Endodermal cell (in vitro differentiated cells): ENCODE measurements at regions not wholly inside any gene's neighbourhood (a gene's known extent, or its start where the extent isn't known, plus 50 kb on each side); places are given as distances from the start of the nearest gene placed in this dataset.

Source experiments
- DNase-seq: peaks from one replicate; pipeline ENCODE4 v3.0.0-alpha.2; 2017
- H3K27ac ChIP-seq: 2 replicates; pipeline ENCODE4 v1.5.1; 2013; ENCODE audit warnings: mild to moderate bottlenecking, low read depth, low read length, moderate library complexity
- H3K27me3 ChIP-seq: 2 replicates; pipeline ENCODE4 v1.6.1; 2013; ENCODE audit warnings: mild to moderate bottlenecking, low read length, moderate library complexity; ENCODE audit not compliant: insufficient read depth, control insufficient read depth, poor library complexity, severe bottlenecking
- H3K36me3 ChIP-seq: 2 replicates; pipeline ENCODE4 v1.7.0; 2013; ENCODE audit warnings: mild to moderate bottlenecking, low read length, moderate library complexity; ENCODE audit not compliant: control insufficient read depth, insufficient read depth
- H3K4me1 ChIP-seq: one replicate; pipeline ENCODE4 v1.7.0; 2013; ENCODE audit warnings: low read length; ENCODE audit not compliant: control insufficient read depth, insufficient read depth
- H3K4me3 ChIP-seq: 2 replicates; pipeline ENCODE4 v1.5.1; 2013; ENCODE audit warnings: mild to moderate bottlenecking, low read length, moderate library complexity
- H3K9ac ChIP-seq: 2 replicates; pipeline ENCODE4 v1.6.1; 2013; ENCODE audit warnings: mild to moderate bottlenecking, low read length, moderate library complexity; ENCODE audit not compliant: poor library complexity, severe bottlenecking; ENCODE audit errors: extremely low read depth
- H3K9me3 ChIP-seq: 2 replicates; pipeline ENCODE4 v1.6.1; 2013; ENCODE audit warnings: mild to moderate bottlenecking, low read length, moderate library complexity; ENCODE audit not compliant: control insufficient read depth
- H3K27ac Mint-ChIP-seq: 2 replicates; pipeline ENCODE4 v1.8.0; 2020; ENCODE audit warnings: mixed read lengths
- H3K27me3 Mint-ChIP-seq: 2 replicates; pipeline ENCODE4 v1.8.0; 2021; ENCODE audit warnings: mild to moderate bottlenecking, mixed read lengths; ENCODE audit not compliant: insufficient read depth
- H3K36me3 Mint-ChIP-seq: 2 replicates; pipeline ENCODE4 v1.8.0; 2020; ENCODE audit warnings: low read depth, mixed read lengths
- H3K4me1 Mint-ChIP-seq: 2 replicates; pipeline ENCODE4 v1.8.0; 2020; ENCODE audit warnings: mixed read lengths
- H3K4me3 Mint-ChIP-seq: 2 replicates; pipeline ENCODE4 v1.8.0; 2020; ENCODE audit warnings: mild to moderate bottlenecking, moderate library complexity, mixed read lengths
- H3K9me3 Mint-ChIP-seq: 2 replicates; pipeline ENCODE4 v1.8.0; 2020; ENCODE audit warnings: mild to moderate bottlenecking, mixed read lengths
- CTCF ChIP-seq: fragments of 200-600 bp; sonication (generic); conservative IDR thresholded peaks from 2 replicates; pipeline ENCODE4 v1.5.0; 2021; ENCODE audit warnings: antibody characterized with exemption, mild to moderate bottlenecking
- WGBS, 2 experiments: methylation state at CpG; one replicate each; pipeline versions ENCODE4 v1.1.5 to v1.1.7; 2013; ENCODE audit warnings: missing lambda C conversion rate in 2 of 2, mixed read lengths in 1 of 2; ENCODE audit not compliant: insufficient coverage in 1 of 2, insufficient read length in 1 of 2; 5-methylcytosine and 5-hydroxymethylcytosine counted together

GRCh38 chrX:8366481-8366880 is 98.1 kb upstream of the VCX3B start:
- Mint-ChIP-seq H3K4me3 (no peak overlapping the region), H3K9me3 (no peaks in the 10 kb centered on the region), H3K27ac (no peak overlapping the region), H3K27me3 (no peaks in the 10 kb centered on the region), H3K36me3 (no peaks in the 10 kb centered on the region), H3K4me1 (peaks cover 7% of the 10 kb centered on the region)
- H3K36me3 ChIP-seq = no peaks in the 10 kb centered on the region
- no peak overlapping the region for H3K4me3 ChIP-seq
- no peaks in the 10 kb centered on the region for H3K4me1 ChIP-seq
- no peak overlapping the region for H3K9ac ChIP-seq
- TF ChIP-seq CTCF = no peak
- no peak overlapping the region for H3K27ac ChIP-seq
- no peaks in the 10 kb centered on the region for H3K9me3 ChIP-seq
- H3K27me3 ChIP-seq = no peaks in the 10 kb centered on the region
- WGBS, 2 experiments = 61% methylated on average over 2 of the region's 2 CpGs; no CpG with 5 or more reads in 1 of the 2 experiments
- DNase-seq = no peak

- whole genome bisulfite sequencing, 2 experiments = 90 to 100% methylated on average over 1 to 6 of the region's 7 CpGs
- no peaks in the 10 kb centered on the region for H3K27me3 ChIP-seq
- peaks cover 9% of the 10 kb centered on the region for H3K36me3 Mint-ChIP-seq
- no peak overlapping the region for H3K9ac ChIP-seq
- peaks cover 37% of the 10 kb centered on the region for H3K9me3 Mint-ChIP-seq
- DNase-seq = no peak
- no peak overlapping the region for H3K27ac ChIP-seq
- no peak overlapping the region for H3K4me3 Mint-ChIP-seq
- no peaks in the 10 kb centered on the region for H3K4me1 Mint-ChIP-seq
- H3K27ac Mint-ChIP-seq = no peak overlapping the region
- H3K36me3 ChIP-seq = no peaks in the 10 kb centered on the region
- no peaks in the 10 kb centered on the region for H3K4me1 ChIP-seq
- no peak for TF ChIP-seq CTCF
- H3K27me3 Mint-ChIP-seq = no peaks in the 10 kb centered on the region
- no peak overlapping the region for H3K4me3 ChIP-seq
- peaks cover 9% of the 10 kb centered on the region for H3K9me3 ChIP-seq
These were observed 90.4 kb upstream of the VCX3B start for GRCh38 chrX:8374041-8374825.

GRCh38 chrX:8377041-8377440 is 87.6 kb upstream of the VCX3B start:
- WGBS, 2 experiments = 100% methylated on average over 1 of the region's 1 CpG; no CpG with 5 or more reads in 1 of the 2 experiments
- Mint-ChIP-seq H3K27me3 (no peaks in the 10 kb centered on the region), H3K4me1 (no peaks in the 10 kb centered on the region), H3K4me3 (no peak overlapping the region), H3K9me3 (peaks cover 34% of the 10 kb centered on the region), H3K36me3 (peaks cover 7% of the 10 kb centered on the region), H3K27ac (no peak overlapping the region)
- H3K27ac ChIP-seq = no peak overlapping the region
- no peak for DNase-seq
- peaks cover 9% of the 10 kb centered on the region for H3K9me3 ChIP-seq
- TF ChIP-seq CTCF = no peak
- H3K4me1 ChIP-seq = no peaks in the 10 kb centered on the region
- H3K27me3 ChIP-seq = no peaks in the 10 kb centered on the region
- H3K9ac ChIP-seq = no peak overlapping the region
- no peaks in the 10 kb centered on the region for H3K36me3 ChIP-seq
- H3K4me3 ChIP-seq = no peak overlapping the region
